RWPE1 (cell line): ENCODE measurements at regions not wholly inside any gene's neighbourhood (a gene's known extent, or its start where the extent isn't known, plus 50 kb on each side); places are given as distances from the start of the nearest gene placed in this dataset.

ENCODE experiments used
- CTCF ChIA-PET: fragments of 350-600 bp; sonication (Branson Sonifier 250); formaldehyde crosslinking; extraction: SDS; loops from one replicate; lab custom pipeline; 2021; lab: Yijun Ruan, JAX
- POLR2A ChIA-PET: fragments of 400-600 bp; formaldehyde crosslinking; extraction: SDS; loops from one replicate; lab custom pipeline; 2020; ENCODE audit warnings: antibody characterized with exemption; ENCODE audit not compliant: low non-redundant PET; lab: Yijun Ruan, JAX
- DNase-seq: peaks from one replicate; pipeline ENCODE4 v3.0.0; 2012; ENCODE audit warnings: low spot score
- H3K27ac ChIP-seq: fragments of 450-650 bp; 2 replicates; pipeline ENCODE4 v1.5.1; 2017
- CTCF ChIP-seq: fragments of 450-650 bp; conservative IDR thresholded peaks from 2 replicates; pipeline ENCODE4 v1.5.1; 2017; ENCODE audit warnings: low read depth, mild to moderate bottlenecking

- H3K27ac ChIP-seq = no peak overlapping the region
- DNase-seq = no peak
- no peak for TF ChIP-seq CTCF
- ChIA-PET CTCF (interaction anchor here (0.6 to 1.0 kb wide), 3 partner anchors 8 to 286 kb away, joined by 4 to 5 read pairs (median 4); no protein-coding TSS in a partner anchor), POLR2A (no interaction called here)
Observed at GRCh38 chr1:229040630-229041358, 230.1 kb upstream of the RAB4A start.

- no peak for TF ChIP-seq CTCF
- ChIA-PET POLR2A (no interaction called here), CTCF (interaction anchor here (0.6 to 1.0 kb wide), 2 partner anchors 9 to 17 kb away, joined by 4 read pairs; no protein-coding TSS in a partner anchor)
- no peak for DNase-seq
- no peak overlapping the region for H3K27ac ChIP-seq
Observed at GRCh38 chr1:229041946-229042345, 229.0 kb upstream of the RAB4A start.

- CTCF ChIA-PET = no interaction called here
- POLR2A ChIA-PET = no interaction called here
- no peak overlapping the region for H3K27ac ChIP-seq
- DNase-seq = no peak
- TF ChIP-seq CTCF = no peak
Observed at GRCh38 chr1:229042482-229042881, 228.4 kb upstream of the RAB4A start.

GRCh38 chr1:229043115-229043514 is 227.8 kb upstream of the RAB4A start:
- TF ChIP-seq CTCF = no peak
- ChIA-PET POLR2A (no interaction called here), CTCF (interaction anchor here (0.6 kb wide), 1 partner anchor 257 kb away, joined by 5 read pairs; no protein-coding TSS in a partner anchor)
- H3K27ac ChIP-seq = no peak overlapping the region
- DNase-seq = no peak

- CTCF ChIA-PET = no interaction called here
- DNase-seq = no peak
- TF ChIP-seq CTCF = no peak
- POLR2A ChIA-PET = no interaction called here
- H3K27ac ChIP-seq = no peak overlapping the region
Observed at GRCh38 chr1:229046251-229046853, 224.6 kb upstream of the RAB4A start.

- CTCF ChIA-PET = interaction anchor here (0.6 kb wide), 1 partner anchor 53 kb away, joined by 3 read pairs; no protein-coding TSS in a partner anchor
- H3K27ac ChIP-seq = no peak overlapping the region
- no peak for DNase-seq
- no peak for TF ChIP-seq CTCF
- POLR2A ChIA-PET = no interaction called here
Observed at GRCh38 chr1:229047161-229047839, 223.6 kb upstream of the RAB4A start.
